Suppressor macrophage treated with lipopolysaccharide for 1 hour (primary cell): ENCODE measurements at regions not wholly inside any gene's neighbourhood (a gene's known extent, or its start where the extent isn't known, plus 50 kb on each side); places are given as distances from the start of the nearest gene placed in this dataset.
"Not testable (repeated sequence)": the region's sequence is repeated elsewhere in the genome, so short reads cannot be mapped to it uniquely, and the experiment has no call there.

Experiments
- DNase-seq, 3 donors: peaks; one replicate each; pipeline ENCODE4 v3.0.0-alpha.2; 2020 to 2022

DNA sequence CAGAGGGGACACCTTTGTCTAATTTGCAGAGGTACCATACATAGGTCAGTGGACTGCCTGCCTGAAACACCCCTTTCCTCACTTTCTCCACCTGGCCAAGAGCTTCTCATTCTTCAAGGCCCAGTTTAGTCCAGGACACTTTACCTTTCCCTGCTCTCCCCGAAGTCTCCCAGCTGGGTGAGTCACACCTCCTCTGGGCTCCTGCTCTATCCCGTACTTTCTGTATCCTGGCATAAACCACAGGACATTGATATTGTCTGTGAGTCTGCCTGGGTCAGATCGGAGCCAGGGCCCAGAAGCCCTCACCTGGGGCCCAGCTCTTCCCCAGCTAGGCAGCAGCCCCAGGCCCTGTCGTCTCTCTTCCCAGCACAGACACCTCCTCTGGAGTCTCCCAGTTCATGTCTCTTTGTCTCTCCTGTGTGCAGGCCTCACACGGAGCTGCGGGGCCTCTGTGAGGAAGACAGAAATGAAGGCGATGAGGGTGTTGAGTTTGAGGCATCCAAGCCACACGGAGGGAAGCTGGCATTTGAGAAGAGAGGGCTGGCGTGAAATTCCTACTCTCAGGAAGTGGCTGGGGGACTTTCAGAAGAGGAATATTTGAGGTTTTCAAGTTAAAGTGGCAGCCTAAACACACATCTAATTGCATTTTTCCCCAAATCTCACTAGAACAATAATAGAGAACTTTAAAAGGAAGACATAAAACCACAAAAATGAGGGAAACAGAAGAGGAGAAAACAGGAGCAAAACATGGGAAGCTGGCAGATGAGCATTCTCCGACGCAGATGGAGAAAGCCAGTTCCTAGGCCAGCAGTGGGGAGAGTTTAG is 79.6 kb upstream of the LAPTM4A start:
- DNase-seq: no peak

DNA sequence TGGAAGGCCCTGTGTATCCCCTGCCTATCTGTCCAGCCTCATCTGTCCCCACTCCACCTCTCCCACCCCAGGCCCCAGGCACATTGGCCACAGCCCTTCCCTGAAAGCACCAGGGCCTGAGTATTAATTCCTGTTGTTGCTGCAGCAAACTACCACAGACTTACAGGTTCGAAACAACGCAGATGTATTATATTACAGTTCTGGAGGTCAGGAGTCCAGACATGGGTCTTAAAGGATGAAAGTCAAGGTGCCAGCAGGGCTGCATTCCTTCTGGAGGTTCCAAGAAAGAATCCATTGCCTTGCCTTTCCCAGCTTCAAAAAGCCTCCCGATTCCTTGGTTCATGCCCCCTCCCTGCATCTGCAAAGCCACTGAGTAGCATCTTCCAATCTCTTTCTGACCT is 78.7 kb upstream of the LAPTM4A start:
- DNase-seq: no peak

DNA sequence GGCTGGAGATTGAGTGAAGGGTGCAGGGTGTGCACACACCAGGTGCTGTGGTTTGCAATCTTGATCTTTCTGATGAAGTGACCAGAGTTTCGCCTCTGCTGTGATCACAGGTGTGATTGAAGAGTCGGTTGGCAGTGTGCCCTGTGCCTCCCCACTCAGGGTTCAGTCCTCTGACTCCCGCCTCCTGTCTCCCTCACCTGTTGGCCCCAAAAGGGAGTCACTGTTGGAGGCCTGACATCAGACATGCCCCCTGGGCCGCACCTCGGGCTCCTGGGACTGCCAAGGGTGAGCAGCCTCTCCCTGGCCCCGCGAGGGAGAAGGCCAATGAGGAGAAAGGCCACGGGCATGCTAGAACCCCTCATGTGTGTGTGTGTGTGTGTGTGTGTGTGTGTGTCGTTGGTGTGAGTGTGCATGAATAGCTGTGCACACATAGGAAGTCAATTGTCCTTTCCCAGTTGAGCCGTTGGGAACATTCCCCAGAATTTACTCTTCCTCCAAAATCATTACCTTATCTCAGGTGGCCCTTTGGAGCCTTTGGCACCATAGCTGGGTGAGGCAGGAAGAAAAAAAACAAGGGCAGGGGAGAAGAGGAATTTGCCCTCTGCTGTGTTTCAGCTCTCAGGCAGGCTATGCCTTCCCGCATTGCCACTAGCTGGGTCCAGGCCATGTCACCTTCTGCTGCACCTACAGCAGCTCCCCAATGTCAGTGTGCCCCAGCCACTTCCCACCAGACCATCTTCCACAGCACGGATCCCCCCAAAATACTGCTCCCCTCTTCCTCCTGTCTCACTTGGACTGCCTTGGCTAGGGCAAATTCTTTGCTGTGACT is 78.1 kb upstream of the LAPTM4A start:
- no peak for DNase-seq

DNA sequence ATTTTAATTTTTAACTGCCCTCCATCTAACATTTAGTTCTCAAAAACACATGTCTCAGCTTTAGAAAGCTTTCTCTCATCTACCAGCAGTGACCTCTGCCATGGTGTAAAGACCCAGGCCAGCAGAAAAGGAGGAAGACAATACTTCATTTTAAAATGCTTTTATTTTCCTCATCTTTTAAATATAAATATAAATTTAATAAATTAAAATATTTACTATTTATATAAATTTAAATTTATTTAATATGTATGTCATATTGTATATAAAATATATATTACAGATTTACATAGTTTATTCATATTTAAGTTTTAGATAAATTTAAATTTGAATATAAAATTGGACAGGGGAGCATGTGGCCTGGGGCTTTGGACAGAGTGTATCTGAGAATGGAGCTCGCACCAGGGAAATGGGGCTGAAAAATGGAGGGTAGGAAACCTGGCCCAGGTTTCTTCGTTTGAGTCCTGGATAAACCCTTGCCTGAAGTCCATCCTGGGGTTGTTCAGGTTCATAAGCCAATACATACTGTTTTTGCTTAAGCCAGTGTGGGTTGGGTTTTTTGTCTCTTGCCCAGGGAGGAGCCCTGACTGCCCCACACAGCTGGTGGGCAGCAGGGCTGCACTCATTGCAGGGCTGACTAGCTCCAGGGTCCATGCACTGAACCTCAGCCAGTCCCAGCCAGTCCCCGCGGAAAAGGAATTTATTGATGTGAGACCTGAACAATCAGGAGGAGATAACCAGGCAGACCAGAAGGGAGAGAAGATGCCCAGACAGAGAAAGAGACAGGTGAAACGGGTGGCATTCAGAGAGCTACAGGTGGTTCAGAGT is 77.3 kb upstream of the LAPTM4A start:
- DNase-seq: no peak

DNA sequence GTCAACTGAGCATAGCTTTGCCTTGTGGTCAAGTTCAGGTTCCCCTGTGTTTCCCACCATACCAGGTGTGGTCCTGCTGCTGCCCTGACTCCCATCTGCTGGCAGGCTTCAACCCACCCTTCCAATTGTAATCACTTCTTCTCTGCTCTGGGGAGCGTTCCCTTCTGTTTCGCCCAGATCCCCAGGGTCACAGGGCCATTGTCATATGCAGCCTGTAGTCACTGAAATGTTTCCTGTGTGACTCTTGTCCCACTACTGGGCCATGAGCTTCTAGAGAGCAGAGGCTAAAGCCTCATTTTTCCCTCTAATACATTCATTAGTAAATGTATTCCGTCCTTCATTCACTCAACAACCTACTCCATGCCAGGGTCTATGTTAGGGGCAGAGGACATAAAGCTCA is 75.0 kb upstream of the LAPTM4A start:
- DNase-seq: no peak

DNA sequence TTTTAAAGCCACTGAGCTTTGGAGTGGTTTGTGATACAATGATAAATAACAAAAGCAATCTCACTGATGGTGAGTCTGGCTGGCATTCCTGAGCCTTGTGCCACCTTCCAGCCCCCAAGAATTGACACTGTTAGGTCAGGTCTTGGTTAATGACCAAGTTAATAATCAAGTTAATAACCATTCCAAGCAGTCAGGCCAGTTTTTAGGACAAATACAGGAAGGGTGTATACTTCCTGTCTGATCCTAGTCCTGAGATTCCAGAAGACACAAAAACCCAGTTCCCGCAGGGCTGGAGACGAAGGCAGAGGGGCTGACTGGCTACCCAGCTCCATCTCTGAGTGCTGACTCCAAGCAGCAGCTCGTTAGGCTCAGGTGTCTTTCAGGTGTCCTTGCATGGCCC is 74.6 kb upstream of the LAPTM4A start:
- DNase-seq: no peak

DNA sequence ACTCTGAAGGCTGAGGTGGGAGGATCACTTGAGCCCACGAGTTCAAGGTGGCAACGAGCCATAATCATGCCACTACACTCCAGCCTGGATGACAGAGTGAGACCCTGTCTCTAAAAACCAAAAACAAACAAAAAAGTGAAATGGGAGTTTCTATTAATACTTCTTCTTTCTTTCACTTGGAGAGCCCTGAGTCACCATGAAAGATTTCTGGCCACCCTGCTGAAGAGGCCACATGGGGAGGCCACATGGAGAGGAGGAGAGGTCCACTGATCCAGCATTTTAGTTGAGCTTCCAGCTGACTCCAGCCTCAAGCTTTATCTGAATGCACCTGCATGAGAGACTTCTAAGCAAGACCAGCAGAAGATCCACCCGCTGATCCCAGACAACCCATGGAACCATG is 74.2 kb upstream of the LAPTM4A start:
- no peak for DNase-seq

DNA sequence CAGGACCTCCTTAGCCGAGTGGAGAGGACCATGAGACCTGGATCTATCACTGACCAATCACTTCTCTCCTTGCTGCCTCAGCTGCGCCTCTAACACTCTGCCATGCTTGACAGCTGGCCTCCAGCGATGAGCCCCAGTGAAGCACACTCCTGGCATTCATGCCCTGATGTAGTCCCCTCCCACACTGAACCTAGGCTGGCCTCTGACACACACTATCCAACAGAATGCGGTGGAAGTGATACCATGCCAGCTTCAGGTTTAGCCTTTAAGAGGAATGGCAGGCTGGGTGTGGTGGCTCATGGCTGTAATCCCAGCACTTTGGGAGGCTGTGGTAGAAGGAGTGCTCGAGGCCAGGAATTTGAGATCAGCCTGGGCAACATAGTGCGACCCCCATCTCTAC is 73.7 kb upstream of the LAPTM4A start:
- DNase-seq: no peak

DNA sequence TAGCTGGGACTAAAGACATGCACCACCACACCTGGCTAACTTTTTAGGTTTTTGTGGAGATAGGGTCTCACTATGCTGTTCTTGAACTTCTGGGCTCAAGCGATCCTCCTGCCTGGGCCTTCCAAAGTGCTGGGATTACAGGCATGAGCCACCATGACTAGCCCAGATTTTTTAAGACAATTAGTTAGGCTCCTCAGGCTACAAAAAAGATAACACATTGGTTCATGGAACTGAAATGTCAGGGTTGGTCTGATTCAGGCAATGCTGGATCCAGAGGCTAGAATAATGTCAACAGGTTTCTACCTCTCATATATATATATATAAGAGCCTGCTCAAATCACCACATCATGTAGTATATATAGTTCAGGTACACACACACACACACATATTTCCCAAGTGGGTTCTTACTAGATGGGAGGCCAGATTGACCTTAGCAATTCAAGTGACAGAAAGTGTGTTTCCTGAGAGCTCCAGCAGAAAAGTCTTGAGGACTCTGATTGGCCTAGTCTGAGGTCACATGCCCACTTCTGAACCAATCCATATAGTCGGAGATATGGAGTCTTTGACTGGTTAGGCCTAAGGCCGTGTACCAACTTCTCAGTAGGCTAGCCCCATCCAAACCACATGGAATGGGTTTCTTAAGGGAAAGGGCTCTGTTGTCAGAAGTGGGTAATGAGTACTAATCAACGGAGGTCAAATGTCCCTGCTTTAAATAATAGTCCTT is 72.6 kb upstream of the LAPTM4A start:
- no peak for DNase-seq

DNA sequence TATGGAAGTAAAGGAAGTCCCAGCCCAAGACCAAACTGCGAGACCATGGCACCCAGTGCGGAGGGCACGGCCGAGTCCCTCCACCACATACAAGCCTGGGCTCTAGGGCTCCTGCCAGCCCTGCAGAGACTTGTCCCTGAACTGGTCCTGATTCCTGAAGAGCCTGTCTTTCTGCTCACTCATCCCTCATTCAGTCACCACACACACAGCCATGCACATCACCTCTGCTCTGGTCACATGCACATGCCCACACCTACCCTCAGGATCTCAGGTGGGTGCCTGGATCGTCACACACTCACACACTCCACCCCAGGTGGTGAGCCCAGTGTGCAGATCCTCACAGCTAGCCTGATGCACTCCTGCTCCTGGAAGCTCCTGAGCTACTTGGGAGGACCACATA is 71.4 kb upstream of the LAPTM4A start:
- DNase-seq: no peak

DNA sequence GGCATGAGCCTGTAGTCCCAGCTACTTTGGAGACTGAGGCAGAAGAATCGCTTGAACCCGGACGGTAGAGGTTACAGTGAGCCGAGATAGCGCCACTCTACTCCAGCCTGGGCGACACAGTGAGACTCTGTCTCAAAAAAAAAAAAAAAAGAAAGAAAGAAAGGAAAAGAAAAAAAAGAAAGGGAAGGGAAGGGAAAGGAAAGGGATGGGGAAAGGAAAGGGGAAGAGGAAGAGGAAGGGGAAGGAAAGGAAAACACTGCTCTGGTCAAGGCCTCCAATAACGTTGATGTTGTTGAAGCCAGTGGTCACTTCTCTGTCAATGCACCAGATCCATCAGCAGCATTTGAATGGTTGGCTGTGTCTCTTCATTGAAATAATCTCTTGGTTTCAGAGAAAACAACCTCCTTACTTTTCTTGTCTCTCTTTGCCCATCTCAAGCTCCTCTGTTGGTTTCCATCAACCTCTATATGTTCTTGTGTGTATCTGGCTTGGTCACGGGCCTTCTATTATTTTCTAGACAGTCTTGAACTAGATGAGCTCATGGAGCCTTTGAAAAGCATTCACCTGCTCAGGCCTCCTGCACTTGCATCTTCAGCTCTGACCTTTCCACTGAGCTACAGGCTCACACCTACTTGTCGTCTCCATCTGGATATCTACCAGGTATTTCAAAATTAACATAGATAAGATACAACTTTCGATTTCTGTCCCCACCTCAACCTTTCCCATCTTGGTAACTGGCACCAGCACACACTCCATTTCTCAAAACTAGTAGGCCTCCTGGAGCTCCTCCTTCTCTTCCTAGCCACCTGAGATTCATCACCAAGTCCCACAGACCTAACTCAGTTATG is 69.4 kb upstream of the LAPTM4A start:
- DNase-seq: no peak

DNA sequence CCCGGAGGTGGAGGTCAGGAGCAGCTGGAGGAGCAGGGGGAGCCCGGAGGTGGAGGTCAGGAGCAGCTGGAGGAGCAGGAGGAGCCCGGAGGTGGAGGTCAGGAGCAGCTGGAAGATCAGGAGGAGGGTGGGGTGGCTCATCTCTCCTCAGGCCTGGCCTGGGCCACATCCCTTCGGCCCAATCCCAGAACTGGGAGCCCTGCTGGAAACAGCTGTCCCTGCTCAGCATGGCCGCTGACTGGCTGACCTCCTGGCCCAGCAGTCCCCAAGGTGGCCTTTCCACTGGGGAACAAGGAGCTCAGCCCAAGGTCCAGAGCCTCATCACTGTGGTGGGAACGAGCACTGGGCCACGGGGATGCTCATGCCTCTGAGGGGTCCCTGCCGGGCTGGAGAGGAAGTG is 66.6 kb upstream of the LAPTM4A start:
- DNase-seq: no peak

DNA sequence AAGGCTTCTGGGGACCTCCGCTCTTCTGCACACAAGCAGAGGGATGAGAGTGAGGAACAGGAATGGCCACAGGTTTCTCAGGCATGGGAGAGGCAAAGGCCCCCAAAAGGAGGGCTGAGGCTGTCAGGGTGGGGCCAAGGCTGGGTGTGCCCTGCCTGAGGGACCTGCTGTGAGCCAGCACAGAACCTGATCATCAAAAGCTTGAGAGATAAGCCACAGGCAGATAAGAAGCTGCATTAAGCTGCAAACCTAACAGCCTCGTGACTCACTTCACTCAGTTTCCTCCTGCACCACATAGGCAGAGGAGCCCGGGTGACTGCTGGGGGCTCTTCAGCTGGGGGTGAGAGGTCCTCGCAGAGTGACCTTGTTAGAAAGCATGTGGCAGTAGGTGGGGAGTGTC is 64.5 kb upstream of the LAPTM4A start:
- DNase-seq: no peak

DNA sequence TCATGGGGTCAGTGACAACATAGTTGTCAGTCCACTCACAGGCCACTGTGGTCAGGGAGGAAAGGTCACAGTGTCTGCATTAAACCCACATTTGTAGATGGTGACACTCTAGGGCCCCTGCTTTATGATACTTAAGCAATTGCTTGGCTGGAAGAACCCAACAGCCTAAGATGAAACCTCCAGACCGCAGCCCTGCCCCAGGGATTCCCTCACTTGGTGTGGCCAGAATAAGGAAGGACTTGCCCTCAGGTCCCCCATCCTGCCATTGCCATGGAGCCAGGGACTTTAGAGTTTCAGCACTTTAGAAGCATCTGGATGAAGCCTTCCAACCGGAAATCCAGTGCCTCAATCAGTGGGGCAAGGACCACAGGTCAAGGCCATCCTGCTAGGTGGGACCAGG is 63.9 kb upstream of the LAPTM4A start:
- no peak for DNase-seq

DNA sequence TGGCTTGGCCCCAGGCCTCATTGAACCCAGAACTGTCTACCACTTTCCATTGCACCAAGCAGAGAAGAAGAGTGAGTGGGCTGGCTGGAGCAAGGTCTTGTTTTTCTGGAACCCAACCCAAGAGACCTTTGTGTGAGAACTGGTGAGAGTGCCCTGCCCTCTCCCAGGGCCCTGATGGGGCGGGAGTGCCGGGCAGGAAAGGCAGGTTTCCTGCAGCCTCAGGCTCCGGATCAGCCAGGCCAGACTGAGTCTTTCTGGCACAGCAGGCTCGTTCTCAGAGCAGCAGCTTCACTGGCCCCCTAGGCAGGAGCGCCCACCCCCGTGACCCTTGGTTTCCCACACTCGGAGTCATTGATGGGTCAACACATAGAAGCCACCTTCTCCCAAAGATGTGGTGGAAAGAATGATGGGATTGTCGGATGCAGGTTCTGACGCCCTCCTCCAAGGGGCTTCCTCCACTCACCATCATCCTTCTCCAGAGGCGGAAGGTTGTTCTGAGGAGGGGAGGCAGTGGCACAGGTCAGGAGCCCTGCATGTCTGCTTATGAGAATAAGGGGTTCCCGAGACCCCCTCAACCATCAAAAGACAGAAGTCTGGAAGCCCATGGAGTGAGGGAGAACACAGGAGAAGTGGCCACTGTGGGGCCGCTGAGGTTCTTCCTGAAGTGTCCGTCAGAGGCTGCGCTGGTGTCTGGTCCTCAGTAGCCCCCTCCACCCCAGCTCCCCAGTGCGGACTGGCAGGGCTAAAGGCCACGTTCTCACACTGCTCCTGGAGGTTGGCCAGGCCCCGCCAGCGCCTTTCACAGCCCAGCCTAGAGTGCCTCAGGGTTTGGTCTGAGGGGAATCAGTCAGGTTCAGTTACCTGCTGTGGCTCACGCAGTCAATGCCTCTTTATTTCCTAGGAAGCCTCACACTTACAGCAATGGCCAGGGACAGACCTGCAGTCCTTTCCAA is 62.8 kb upstream of the LAPTM4A start:
- DNase-seq: no peak

DNA sequence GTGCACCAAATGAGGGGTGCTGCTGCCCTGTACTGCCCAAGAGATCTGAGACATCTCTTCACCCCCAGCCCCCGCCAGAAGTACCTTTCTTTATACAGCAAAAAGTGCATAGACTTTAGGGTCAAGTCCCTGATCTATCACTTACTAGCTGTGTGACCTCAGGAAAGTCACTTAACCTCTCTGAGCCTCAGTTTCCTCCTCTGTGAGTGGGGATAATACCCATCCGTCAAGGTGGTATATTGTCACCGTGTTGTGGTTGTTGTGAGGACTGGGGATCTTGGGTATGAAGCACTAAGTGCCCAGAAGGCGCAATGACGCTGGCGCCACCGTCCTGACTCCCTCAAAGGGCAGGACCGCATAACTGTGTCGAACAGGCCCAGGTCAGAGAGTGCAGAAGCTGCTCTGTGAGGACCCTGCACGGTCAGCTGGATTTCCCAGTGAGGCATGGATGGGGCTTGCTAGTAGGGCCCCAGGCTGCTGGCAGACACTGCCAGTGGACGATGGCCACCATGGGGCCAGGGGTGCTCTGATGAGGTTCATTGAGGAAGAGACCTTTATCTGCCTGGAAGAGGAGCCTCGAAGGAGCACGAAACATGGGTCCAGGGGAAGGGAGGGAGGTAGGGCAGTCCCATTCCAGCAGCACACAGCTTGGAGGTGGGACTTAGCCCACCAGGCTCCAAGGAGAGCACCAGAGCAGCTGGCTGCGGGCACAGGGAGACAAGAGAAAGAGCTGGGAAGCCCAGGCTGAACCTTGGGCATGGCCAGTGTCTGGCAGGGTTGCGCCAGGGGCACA is 61.8 kb upstream of the LAPTM4A start:
- no peak for DNase-seq

DNA sequence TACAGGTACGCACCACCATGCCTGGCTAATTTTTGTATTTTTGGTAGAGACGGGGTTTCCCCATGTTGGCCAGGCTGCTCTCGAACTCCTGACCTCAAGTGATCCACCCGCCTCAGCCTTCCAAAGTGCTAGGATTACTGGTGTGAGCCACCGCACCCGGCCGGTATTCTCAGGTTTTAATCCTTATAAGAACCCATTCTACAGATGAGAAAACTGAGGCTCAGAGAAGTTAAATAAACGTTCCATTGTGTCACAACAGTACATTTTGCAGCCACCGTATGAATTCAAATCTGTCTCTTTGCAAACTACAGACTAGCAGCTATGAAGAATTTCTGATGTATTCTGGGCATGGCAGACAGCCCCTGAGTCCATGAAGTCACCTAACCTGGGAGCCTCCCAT is 60.9 kb upstream of the LAPTM4A start:
- not testable (repeated sequence) for DNase-seq

DNA sequence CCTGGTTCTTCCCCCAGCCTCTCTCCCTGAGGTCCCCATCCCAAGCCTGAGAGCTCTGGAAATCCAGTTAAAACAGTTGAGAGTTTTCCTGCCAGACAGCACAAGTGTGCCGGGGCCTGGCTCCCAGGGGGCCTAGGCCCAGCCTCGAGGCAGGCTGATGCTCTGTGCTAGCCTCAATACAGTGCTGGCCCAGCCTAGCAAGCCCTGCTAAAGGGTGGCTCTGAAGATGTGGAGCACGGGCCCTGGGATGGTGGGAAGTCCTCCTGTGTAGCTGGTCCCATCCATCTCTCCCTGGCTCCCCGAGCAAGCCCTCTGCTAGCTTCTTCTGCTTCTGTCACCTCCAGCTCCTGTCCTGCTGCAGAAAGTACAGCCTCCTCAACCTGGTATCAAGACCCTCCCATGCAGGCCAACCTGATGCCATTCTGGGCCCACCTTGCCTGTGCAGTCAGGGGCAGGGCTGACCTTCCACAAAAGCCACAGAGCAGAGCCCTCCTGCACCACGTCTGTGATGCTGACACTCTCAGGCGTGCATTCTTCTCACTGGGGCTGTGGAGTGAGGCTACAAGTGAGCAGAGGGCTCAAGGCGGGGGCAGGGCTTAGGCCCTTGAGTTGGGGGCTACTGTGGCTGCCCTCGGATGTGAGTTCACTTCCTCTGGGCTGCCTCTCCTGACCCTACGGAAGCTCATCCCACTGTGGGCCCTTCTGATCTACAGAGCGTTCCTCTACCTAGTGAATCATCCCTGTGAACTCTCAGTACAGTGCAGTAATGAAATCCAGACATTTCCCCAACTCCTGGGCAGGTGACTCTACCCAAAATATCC is 60.1 kb upstream of the LAPTM4A start:
- DNase-seq: no peak

DNA sequence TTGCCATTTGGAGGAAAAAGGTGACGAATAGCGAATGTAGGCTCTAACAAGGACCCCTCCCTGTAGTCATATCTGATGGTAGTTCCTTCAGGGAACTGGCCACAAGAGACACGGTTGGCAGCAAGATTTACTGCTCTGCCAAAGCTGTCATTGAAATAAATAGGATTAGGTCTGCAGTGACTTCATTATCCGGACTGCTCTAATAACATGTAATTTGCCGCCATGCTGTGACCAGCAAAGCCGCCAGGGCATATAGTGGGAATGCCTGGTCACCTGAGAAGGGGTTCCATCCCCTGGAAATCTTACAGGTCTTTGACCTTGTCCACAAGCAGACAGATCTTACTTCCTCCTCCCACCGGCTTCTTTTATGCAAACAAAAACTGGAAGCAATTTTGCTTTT is 59.4 kb upstream of the LAPTM4A start:
- DNase-seq: peak in 2 of 3 donors; percentile 24 to 35
